KMS-11 (cell line): ENCODE measurements at regions not wholly inside any gene's neighbourhood (a gene's known extent, or its start where the extent isn't known, plus 50 kb on each side); places are given as distances from the start of the nearest gene placed in this dataset.

Experiments used
- H2AFZ ChIP-seq: fragments of 200-600 bp; sonication (generic); 2 replicates; pipeline ENCODE4 v1.6.1; 2016; ENCODE audit warnings: antibody characterized with exemption, mixed run types, low read depth
- H3K27ac ChIP-seq: fragments of 200-600 bp; sonication (generic); 2 replicates; pipeline ENCODE4 v1.6.1; 2016; ENCODE audit warnings: mild to moderate bottlenecking, mixed run types
- H3K27me3 ChIP-seq: fragments of 200-600 bp; sonication (generic); 2 replicates; pipeline ENCODE4 v1.6.1; 2017; ENCODE audit warnings: mild to moderate bottlenecking, low read depth, mixed run types, moderate library complexity; ENCODE audit not compliant: insufficient read depth
- H3K36me3 ChIP-seq: fragments of 200-600 bp; sonication (generic); 2 replicates; pipeline ENCODE4 v1.6.1; 2017; ENCODE audit warnings: mild to moderate bottlenecking, mixed run types; ENCODE audit not compliant: insufficient read depth
- H3K4me1 ChIP-seq: fragments of 200-600 bp; sonication (generic); 2 replicates; pipeline ENCODE4 v1.6.1; 2016; ENCODE audit warnings: mild to moderate bottlenecking, low read depth, mixed run types; ENCODE audit not compliant: poor library complexity, severe bottlenecking
- H3K4me2 ChIP-seq: fragments of 200-600 bp; sonication (generic); 2 replicates; pipeline ENCODE4 v1.7.0; 2016; ENCODE audit warnings: mild to moderate bottlenecking, mixed run types
- H3K4me3 ChIP-seq: fragments of 200-600 bp; sonication (generic); IDR thresholded peaks from 2 replicates; pipeline ENCODE4 v1.6.1; 2017; ENCODE audit warnings: low read depth, low read length, mixed read lengths; ENCODE audit not compliant: insufficient read depth
- H3K79me2 ChIP-seq: fragments of 200-600 bp; sonication (generic); 2 replicates; pipeline ENCODE4 v1.6.1; 2016; ENCODE audit warnings: low read depth, mixed run types; ENCODE audit not compliant: insufficient read depth
- H3K9ac ChIP-seq: fragments of 200-600 bp; sonication (generic); 2 replicates; pipeline ENCODE4 v1.6.1; 2016; ENCODE audit warnings: mild to moderate bottlenecking, mixed run types
- H4K20me1 ChIP-seq: fragments of 200-600 bp; sonication (generic); 2 replicates; pipeline ENCODE4 v1.6.1; 2016; ENCODE audit warnings: mild to moderate bottlenecking, mixed run types; ENCODE audit not compliant: insufficient read depth
- TF ChIP-seq, protein P1 (sequence below): fragments of 200-600 bp; sonication (generic); conservative IDR thresholded peaks from 2 replicates; pipeline ENCODE4 v1.6.1; 2017; ENCODE audit warnings: low read depth, mild to moderate bottlenecking, antibody characterized with exemption, low read length, moderate library complexity, mixed read lengths

DNA sequence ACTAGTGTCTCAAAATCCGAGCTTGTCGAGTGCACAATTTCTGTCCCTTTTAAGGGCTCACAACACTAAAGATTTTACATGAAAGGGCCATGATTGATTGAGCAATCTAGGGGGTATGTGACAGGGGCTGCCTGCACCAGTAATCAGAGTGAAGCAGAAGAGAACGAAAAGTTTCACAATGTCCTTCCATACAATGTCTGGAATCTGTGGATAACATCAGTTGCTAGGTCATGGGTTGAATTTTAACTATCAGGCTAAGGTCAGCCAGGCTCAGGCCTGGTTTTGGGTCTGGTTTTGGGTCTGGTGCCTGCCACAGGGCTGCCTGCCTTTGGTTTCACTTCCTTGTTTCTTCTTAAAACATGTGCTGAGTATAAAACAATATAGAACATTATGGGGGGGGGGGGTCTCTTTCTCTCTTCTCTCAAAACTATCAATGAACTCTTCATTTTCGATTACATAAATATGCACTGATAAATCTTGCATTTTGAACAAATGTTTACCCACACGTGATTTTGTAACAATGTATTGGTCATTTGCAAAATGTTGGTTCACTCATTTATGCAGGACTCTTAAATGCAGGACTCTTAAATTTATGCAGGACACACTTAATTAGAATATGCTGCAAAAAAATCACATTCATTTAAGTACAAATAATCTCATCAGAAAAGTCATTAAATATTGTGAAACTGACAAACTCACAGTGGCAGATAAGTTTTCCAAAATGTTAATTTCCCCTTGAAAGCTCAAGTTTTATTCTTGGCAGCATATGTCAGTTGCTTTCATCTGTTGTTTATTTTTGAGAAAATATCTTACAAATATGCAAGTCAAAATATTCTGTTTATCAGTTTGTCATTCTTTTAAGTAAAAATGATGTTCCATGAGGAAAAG, 290.5 kb upstream of the KYNU start:
- peak overlapping the region; percentile 25 for H3K4me2 ChIP-seq
- peaks cover 9% of the 10 kb centered on the region for H3K4me1 ChIP-seq
- H2AFZ ChIP-seq: peak overlapping the region; percentile 26
- TF ChIP-seq, protein P1, sequence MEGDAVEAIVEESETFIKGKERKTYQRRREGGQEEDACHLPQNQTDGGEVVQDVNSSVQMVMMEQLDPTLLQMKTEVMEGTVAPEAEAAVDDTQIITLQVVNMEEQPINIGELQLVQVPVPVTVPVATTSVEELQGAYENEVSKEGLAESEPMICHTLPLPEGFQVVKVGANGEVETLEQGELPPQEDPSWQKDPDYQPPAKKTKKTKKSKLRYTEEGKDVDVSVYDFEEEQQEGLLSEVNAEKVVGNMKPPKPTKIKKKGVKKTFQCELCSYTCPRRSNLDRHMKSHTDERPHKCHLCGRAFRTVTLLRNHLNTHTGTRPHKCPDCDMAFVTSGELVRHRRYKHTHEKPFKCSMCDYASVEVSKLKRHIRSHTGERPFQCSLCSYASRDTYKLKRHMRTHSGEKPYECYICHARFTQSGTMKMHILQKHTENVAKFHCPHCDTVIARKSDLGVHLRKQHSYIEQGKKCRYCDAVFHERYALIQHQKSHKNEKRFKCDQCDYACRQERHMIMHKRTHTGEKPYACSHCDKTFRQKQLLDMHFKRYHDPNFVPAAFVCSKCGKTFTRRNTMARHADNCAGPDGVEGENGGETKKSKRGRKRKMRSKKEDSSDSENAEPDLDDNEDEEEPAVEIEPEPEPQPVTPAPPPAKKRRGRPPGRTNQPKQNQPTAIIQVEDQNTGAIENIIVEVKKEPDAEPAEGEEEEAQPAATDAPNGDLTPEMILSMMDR: no peak
- no peaks in the 10 kb centered on the region for H3K36me3 ChIP-seq
- no peaks in the 10 kb centered on the region for H4K20me1 ChIP-seq
- H3K4me3 ChIP-seq: no peak overlapping the region
- H3K27ac ChIP-seq: no peak overlapping the region
- H3K27me3 ChIP-seq: no peaks in the 10 kb centered on the region
- no peak overlapping the region for H3K9ac ChIP-seq
- no peaks in the 10 kb centered on the region for H3K79me2 ChIP-seq

DNA sequence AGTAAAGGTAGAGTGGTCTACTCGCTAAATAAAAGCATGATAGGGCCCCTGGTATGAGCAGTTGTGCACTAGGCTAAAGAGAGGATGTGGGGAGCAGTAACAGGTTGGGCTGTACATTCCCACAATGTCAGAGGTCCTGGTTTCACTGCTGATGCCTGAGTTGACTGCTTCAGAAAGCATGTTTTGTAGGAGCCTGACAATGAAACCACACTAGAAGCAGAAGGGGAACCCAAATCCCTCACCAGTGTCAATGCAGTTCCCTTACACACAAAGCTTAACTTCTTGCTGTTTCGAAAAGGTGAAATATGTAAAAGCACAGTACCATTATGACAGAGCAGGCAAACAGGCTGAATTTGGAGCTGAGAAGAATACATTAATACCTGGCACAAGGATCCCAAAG, 291.7 kb upstream of the KYNU start:
- no peaks in the 10 kb centered on the region for H3K36me3 ChIP-seq
- H4K20me1 ChIP-seq: no peaks in the 10 kb centered on the region
- TF ChIP-seq, protein P1: no peak
- H3K79me2 ChIP-seq: no peaks in the 10 kb centered on the region
- no peak overlapping the region for H2AFZ ChIP-seq
- H3K4me1 ChIP-seq: peaks cover 9% of the 10 kb centered on the region
- H3K27ac ChIP-seq: no peak overlapping the region
- no peak overlapping the region for H3K4me3 ChIP-seq
- H3K4me2 ChIP-seq: no peak overlapping the region
- H3K9ac ChIP-seq: no peak overlapping the region
- H3K27me3 ChIP-seq: no peaks in the 10 kb centered on the region

DNA sequence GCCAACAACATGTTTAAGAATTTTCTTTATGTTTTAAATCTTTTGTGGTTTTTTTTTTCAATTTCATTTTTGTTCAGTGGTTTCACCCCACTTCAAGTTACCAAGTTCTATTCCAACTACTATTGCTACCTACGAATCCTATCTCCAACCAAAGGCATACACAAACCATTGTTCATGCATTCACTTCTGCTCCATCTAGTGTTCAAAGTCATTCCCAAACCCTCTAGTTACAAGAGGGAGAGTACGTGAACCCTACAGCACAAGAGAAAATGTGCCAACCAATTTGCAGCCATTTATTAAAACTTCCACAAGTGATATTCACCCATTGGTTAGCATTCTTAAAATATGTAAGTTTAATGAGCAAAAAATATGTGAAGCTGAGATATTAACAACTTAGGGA, 295.1 kb upstream of the KYNU start:
- H3K4me3 ChIP-seq: no peak overlapping the region
- no peak overlapping the region for H3K4me2 ChIP-seq
- no peak overlapping the region for H3K9ac ChIP-seq
- H4K20me1 ChIP-seq: no peaks in the 10 kb centered on the region
- no peaks in the 10 kb centered on the region for H3K36me3 ChIP-seq
- H3K27ac ChIP-seq: no peak overlapping the region
- H2AFZ ChIP-seq: no peak overlapping the region
- H3K4me1 ChIP-seq: peaks cover 9% of the 10 kb centered on the region
- H3K27me3 ChIP-seq: no peaks in the 10 kb centered on the region
- TF ChIP-seq, protein P1: no peak
- no peaks in the 10 kb centered on the region for H3K79me2 ChIP-seq

DNA sequence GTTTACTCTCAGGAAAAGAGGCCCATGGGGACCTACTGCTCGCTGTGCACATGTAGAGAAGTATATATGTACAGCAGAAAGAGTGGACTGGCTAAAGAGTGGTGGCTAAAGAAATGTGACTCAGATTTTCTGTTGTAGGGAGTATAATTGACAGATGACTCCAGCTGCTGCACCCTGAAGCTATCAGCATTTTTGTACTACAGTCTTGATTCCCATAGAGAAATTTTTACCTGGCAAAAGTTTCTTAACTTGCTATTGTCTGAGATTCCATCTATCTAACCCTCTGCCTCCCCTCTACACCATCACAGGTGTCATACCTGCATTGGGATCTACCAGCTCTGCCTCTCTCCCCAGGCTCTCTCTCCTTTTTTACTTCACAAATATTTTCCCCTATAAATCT, 296.0 kb upstream of the KYNU start:
- Histone ChIP-seq H3K9ac (no peak overlapping the region), H3K27ac (no peak overlapping the region), H3K36me3 (no peaks in the 10 kb centered on the region), H3K4me3 (no peak overlapping the region), H3K27me3 (no peaks in the 10 kb centered on the region), H4K20me1 (no peaks in the 10 kb centered on the region), H3K79me2 (no peaks in the 10 kb centered on the region), H3K4me1 (peaks cover 1% of the 10 kb centered on the region), H2AFZ (no peak overlapping the region), H3K4me2 (no peak overlapping the region)
- TF ChIP-seq, protein P1: no peak
